ENCODE measurements at regions not wholly inside any gene's neighbourhood (a gene's known extent, or its start where the extent isn't known, plus 50 kb on each side); places are given as distances from the start of the nearest gene placed in this dataset.
"Not testable (repeated sequence)": the region's sequence is repeated elsewhere in the genome, so short reads cannot be mapped to it uniquely, and the experiment has no call there.

DNA sequence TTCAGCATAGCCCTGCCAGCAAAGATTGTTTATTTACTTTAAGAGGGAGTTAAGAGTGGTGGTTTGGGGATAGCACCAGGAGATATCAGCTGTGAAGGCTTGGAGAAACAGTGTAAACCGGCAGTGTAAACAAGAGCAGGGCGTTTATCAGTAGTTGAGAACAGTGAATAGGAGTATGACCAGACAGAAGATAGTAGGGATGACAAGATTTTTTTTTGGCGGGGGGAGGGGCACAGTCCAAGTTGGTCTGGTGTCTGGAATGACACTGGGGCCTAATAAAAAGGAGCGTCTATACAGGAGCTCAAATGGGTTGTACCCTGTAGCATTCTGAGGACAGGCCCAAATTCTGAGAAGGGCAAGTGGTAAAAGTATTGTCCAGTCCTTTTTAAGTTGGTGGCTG is 433.4 kb upstream of the NDST3 start:
- H3K36me3 Mint-ChIP-seq; H3K27me3 ChIP-seq (ENCODE audit: control insufficient read depth, insufficient read depth, low read length); DNase-seq; H3K27ac ChIP-seq (ENCODE audit: insufficient read depth, low read length, poor library complexity, severe bottlenecking); H3K9me3 ChIP-seq (ENCODE audit: control insufficient read depth in 2 of 2, low read length in 2 of 2); H3K4me1 Mint-ChIP-seq; ATAC-seq (ENCODE audit: low read depth in 2 of 2); H3K27me3 Mint-ChIP-seq; H3K9me3 Mint-ChIP-seq; H3K36me3 ChIP-seq (ENCODE audit: control insufficient read depth, insufficient read depth, low read length); H3K4me3 ChIP-seq (ENCODE audit: low read depth, low read length); H3K27ac Mint-ChIP-seq; H3K4me1 ChIP-seq (ENCODE audit: control insufficient read depth, insufficient read depth, low read length, poor library complexity, severe bottlenecking); H3K4me3 Mint-ChIP-seq: not testable (repeated sequence)

DNA sequence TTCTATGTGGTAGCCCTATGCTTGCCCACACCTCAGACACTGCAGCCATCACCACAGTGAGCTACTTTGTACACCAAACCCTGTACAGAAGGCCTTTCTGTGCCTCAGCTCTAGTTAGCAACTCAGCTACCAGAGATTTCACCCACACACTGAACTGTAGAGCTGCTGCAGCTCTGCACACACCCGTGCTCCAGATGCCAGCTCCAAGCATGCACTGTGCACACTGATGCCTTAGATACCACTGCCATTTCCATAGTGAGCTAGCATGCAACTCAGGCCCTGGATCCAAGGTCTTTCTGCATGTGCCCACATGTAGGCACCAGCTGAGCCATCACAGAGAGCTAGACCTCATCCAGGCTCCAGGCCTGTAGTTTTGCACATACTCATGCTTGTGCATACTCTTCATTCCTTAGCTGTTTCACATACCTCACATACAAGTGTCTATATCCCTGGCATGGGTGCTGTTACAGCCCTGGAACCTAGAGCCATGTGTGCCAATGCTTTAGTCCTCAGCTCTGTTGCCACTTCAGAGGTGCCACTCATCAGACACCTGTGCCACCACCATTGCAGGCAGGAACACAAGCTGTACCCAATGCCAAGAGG is 423.5 kb upstream of the NDST3 start:
- Histone ChIP-seq H3K27ac (ENCODE audit: insufficient read depth, low read length, poor library complexity, severe bottlenecking) (no peak overlapping the region), H3K9me3 (ENCODE audit: control insufficient read depth in 2 of 2, low read length in 2 of 2) (peaks cover 0 to 9% of the 10 kb centered on the region in 2 experiments), H3K36me3 (ENCODE audit: control insufficient read depth, insufficient read depth, low read length) (no peaks in the 10 kb centered on the region), H3K4me3 (ENCODE audit: low read depth, low read length) (no peak overlapping the region), H3K27me3 (ENCODE audit: control insufficient read depth, insufficient read depth, low read length) (no peaks in the 10 kb centered on the region), H3K4me1 (ENCODE audit: control insufficient read depth, insufficient read depth, low read length, poor library complexity, severe bottlenecking) (no peaks in the 10 kb centered on the region)
- peaks cover 0 to 25% (median 10%) of the 10 kb centered on the region in 7 donors for H3K9me3 Mint-ChIP-seq
- H3K27me3 Mint-ChIP-seq, result no peaks in the 10 kb centered on the region
- ATAC-seq (ENCODE audit: low read depth in 2 of 2), result no peak
- H3K36me3 Mint-ChIP-seq, result no peaks in the 10 kb centered on the region
- no peak overlapping the region for H3K27ac Mint-ChIP-seq
- H3K4me1 Mint-ChIP-seq, result no peaks in the 10 kb centered on the region
- no peak for DNase-seq
- no peak overlapping the region for H3K4me3 Mint-ChIP-seq

DNA sequence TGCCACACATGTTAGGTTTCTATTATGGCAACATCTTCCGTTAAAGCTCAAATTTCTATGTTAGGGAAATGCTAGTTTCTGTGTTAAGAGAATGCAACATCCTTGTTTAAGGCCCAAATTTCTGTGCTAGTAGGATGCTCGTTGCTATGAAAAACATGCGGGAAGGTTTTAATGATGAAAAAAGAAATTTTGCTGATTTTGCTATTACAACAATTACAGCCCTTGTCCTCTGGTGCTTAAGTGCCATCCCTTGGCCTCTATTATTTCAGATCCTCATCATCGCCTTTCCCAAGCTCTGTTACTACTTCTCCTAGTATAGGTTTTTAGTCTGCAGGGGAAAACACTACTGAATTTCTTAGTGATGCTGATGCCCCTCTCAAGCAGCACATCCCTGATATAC is 412.6 kb upstream of the NDST3 start:
- no peak for DNase-seq
- no peak overlapping the region for H3K27ac ChIP-seq (ENCODE audit: insufficient read depth, low read length, poor library complexity, severe bottlenecking)
- no peak for ATAC-seq (ENCODE audit: low read depth in 2 of 2)
- no peaks in the 10 kb centered on the region for H3K4me1 ChIP-seq (ENCODE audit: control insufficient read depth, insufficient read depth, low read length, poor library complexity, severe bottlenecking)
- H3K4me3 Mint-ChIP-seq, result no peak overlapping the region
- H3K4me1 Mint-ChIP-seq, result peaks cover 0 to under 1% (median 0%) of the 10 kb centered on the region in 4 donors
- no peaks in the 10 kb centered on the region for H3K36me3 ChIP-seq (ENCODE audit: control insufficient read depth, insufficient read depth, low read length)
- H3K4me3 ChIP-seq (ENCODE audit: low read depth, low read length), result no peak overlapping the region
- peaks cover 0 to 7% of the 10 kb centered on the region in 2 experiments for H3K9me3 ChIP-seq (ENCODE audit: control insufficient read depth in 2 of 2, low read length in 2 of 2)
- H3K27me3 ChIP-seq (ENCODE audit: control insufficient read depth, insufficient read depth, low read length), result no peaks in the 10 kb centered on the region
- peaks cover 1 to 9% (median 3%) of the 10 kb centered on the region in 7 donors for H3K9me3 Mint-ChIP-seq
- H3K27ac Mint-ChIP-seq, result no peak overlapping the region
- H3K27me3 Mint-ChIP-seq, result no peaks in the 10 kb centered on the region
- H3K36me3 Mint-ChIP-seq, result no peaks in the 10 kb centered on the region

DNA sequence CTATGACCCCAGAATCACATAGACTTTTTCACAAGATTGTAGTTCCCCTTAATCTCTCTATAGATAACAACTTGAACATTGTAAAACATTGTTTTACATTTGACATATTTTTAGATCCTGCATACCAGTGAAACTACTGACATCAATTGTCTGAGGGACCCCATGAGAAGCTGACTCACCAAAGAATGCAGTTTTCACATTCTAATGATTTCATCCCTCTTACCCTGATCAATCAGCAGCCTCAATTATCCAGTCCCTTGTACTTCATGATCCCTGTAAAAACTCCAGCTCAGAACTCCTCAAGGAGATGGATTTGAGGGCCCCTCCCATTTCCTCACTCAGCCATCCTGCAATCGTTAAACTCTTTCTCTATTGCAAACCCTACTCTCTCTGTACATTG is 411.0 kb upstream of the NDST3 start:
- DNase-seq (no peak), ATAC-seq (ENCODE audit: low read depth in 2 of 2) (no peak)
- H3K4me3 Mint-ChIP-seq, result no peak overlapping the region
- no peaks in the 10 kb centered on the region for H3K27me3 Mint-ChIP-seq
- Histone ChIP-seq H3K36me3 (ENCODE audit: control insufficient read depth, insufficient read depth, low read length) (no peaks in the 10 kb centered on the region), H3K9me3 (ENCODE audit: control insufficient read depth in 2 of 2, low read length in 2 of 2) (peaks cover 0 to 7% of the 10 kb centered on the region in 2 experiments), H3K4me1 (ENCODE audit: control insufficient read depth, insufficient read depth, low read length, poor library complexity, severe bottlenecking) (no peaks in the 10 kb centered on the region), H3K27me3 (ENCODE audit: control insufficient read depth, insufficient read depth, low read length) (no peaks in the 10 kb centered on the region), H3K4me3 (ENCODE audit: low read depth, low read length) (no peak overlapping the region), H3K27ac (ENCODE audit: insufficient read depth, low read length, poor library complexity, severe bottlenecking) (no peak overlapping the region)
- no peak overlapping the region for H3K27ac Mint-ChIP-seq
- peaks cover 1 to 9% (median 4%) of the 10 kb centered on the region in 7 donors for H3K9me3 Mint-ChIP-seq
- peaks cover 0 to 4% (median 0%) of the 10 kb centered on the region in 4 donors for H3K4me1 Mint-ChIP-seq
- no peaks in the 10 kb centered on the region for H3K36me3 Mint-ChIP-seq

DNA sequence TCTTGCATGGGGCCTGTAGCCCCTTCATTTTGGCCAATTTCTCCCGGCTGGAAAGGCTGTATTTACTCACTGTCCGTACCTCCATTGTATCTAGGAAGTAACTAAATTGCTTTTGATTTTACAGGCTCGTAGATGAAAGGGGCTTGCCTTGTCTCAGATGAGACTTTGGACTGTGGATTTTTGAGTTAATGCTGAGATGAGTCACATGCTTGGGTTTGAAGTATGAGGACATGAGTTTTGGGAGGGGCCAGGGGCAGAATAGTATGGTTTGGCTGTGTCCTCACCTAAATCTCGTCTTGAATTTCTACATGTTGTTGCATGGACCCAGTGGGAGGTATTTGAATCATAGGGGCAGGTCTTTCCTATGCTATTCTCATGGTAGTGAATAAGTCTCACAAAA is 407.6 kb upstream of the NDST3 start:
- no peak for DNase-seq
- no peak for ATAC-seq (ENCODE audit: low read depth in 2 of 2)

DNA sequence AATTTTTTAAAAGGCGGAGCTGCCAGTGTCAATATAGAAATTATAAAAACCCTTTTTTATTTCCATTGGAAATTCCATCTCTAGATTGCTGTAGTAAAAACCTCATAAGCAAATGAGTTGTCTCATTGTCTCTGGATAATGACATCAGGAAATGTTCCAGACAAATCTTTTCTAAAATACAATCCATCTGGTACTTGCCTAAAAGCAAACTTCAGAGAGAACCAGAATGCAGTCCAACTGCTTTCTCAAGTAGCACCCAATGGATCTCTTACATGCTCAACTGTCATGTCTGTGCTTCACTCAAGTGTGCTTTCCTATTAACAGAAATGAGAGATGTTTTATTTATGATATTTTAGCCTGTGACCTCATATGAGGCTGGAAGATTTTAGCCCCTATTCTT is 399.6 kb upstream of the NDST3 start:
- no peaks in the 10 kb centered on the region for H3K36me3 ChIP-seq (ENCODE audit: control insufficient read depth, insufficient read depth, low read length)
- H3K4me1 ChIP-seq (ENCODE audit: control insufficient read depth, insufficient read depth, low read length, poor library complexity, severe bottlenecking), result no peaks in the 10 kb centered on the region
- ATAC-seq (ENCODE audit: low read depth in 2 of 2) (no peak), DNase-seq (no peak)
- Mint-ChIP-seq H3K4me3 (no peak overlapping the region), H3K9me3 (peaks cover 0 to 14% (median 1%) of the 10 kb centered on the region in 7 donors), H3K4me1 (no peaks in the 10 kb centered on the region), H3K27ac (no peak overlapping the region), H3K36me3 (no peaks in the 10 kb centered on the region), H3K27me3 (no peaks in the 10 kb centered on the region)
- H3K9me3 ChIP-seq (ENCODE audit: control insufficient read depth in 2 of 2, low read length in 2 of 2), result no peaks in the 10 kb centered on the region
- H3K27me3 ChIP-seq (ENCODE audit: control insufficient read depth, insufficient read depth, low read length), result no peaks in the 10 kb centered on the region
- H3K27ac ChIP-seq (ENCODE audit: insufficient read depth, low read length, poor library complexity, severe bottlenecking), result no peak overlapping the region
- H3K4me3 ChIP-seq (ENCODE audit: low read depth, low read length), result no peak overlapping the region

More for the DNA sequence above, 407.6 kb upstream of the NDST3 start:
- H3K4me3 Mint-ChIP-seq, result no peak overlapping the region
- no peaks in the 10 kb centered on the region for H3K27me3 Mint-ChIP-seq
- no peak overlapping the region for H3K27ac Mint-ChIP-seq
- Histone ChIP-seq H3K9me3 (ENCODE audit: control insufficient read depth in 2 of 2, low read length in 2 of 2) (peaks cover 0 to 7% of the 10 kb centered on the region in 2 experiments), H3K4me3 (ENCODE audit: low read depth, low read length) (no peak overlapping the region), H3K27me3 (ENCODE audit: control insufficient read depth, insufficient read depth, low read length) (no peaks in the 10 kb centered on the region), H3K4me1 (ENCODE audit: control insufficient read depth, insufficient read depth, low read length, poor library complexity, severe bottlenecking) (no peaks in the 10 kb centered on the region), H3K27ac (ENCODE audit: insufficient read depth, low read length, poor library complexity, severe bottlenecking) (no peak overlapping the region), H3K36me3 (ENCODE audit: control insufficient read depth, insufficient read depth, low read length) (no peaks in the 10 kb centered on the region)
- H3K4me1 Mint-ChIP-seq, result peaks cover 0 to 4% (median 0%) of the 10 kb centered on the region in 4 donors
- H3K36me3 Mint-ChIP-seq, result no peaks in the 10 kb centered on the region
- H3K9me3 Mint-ChIP-seq, result peaks cover 0 to 16% (median 2%) of the 10 kb centered on the region in 7 donors

DNA sequence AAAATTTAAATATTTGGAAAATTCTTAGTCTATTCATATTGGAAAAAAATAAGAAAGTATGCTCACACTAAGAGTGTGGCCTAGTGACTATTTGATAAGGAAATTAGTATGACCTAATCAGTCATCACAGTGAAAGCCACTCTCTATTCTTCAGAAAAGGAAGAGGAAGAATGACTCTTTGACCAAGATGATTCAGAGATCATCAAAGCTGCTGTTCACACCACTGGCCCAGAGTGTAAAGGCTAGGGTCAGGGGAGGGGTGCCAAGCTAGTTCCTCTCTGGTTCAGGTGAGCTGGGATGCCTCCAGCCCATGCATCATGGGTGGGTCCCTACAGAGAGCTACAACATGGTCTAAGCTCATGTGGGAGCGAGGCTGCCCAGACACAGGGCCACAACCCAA is 396.9 kb upstream of the NDST3 start:
- Histone ChIP-seq H3K27ac (ENCODE audit: insufficient read depth, low read length, poor library complexity, severe bottlenecking) (no peak overlapping the region), H3K9me3 (ENCODE audit: control insufficient read depth in 2 of 2, low read length in 2 of 2) (peaks cover 2 to 3% of the 10 kb centered on the region in 2 experiments), H3K4me3 (ENCODE audit: low read depth, low read length) (no peak overlapping the region), H3K36me3 (ENCODE audit: control insufficient read depth, insufficient read depth, low read length) (no peaks in the 10 kb centered on the region), H3K27me3 (ENCODE audit: control insufficient read depth, insufficient read depth, low read length) (no peaks in the 10 kb centered on the region), H3K4me1 (ENCODE audit: control insufficient read depth, insufficient read depth, low read length, poor library complexity, severe bottlenecking) (no peaks in the 10 kb centered on the region)
- Mint-ChIP-seq H3K9me3 (peaks cover 0 to 8% (median 3%) of the 10 kb centered on the region in 7 donors), H3K4me1 (no peaks in the 10 kb centered on the region), H3K27ac (no peak overlapping the region), H3K27me3 (no peaks in the 10 kb centered on the region), H3K36me3 (no peaks in the 10 kb centered on the region), H3K4me3 (no peak overlapping the region)
- ATAC-seq (ENCODE audit: low read depth in 2 of 2) (no peak), DNase-seq (no peak)

DNA sequence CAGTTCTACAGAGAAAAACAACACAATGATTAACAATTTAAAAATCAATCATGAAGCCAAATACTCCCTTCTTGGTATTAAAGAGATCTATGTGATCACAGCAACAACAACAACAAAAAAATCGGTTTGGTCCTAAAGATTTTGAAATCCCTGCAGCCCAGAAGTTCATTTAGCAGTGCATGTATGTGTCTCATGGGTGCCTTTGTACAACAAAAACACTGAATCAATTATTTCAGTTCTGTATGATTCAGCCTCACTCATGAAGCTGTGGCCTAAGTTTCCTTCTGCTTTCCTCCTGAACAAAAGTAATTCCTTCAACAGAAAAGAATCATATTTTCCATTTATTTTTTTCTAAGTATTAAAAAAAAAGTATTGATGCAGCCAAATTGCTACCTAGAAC is 393.4 kb upstream of the NDST3 start:
- Mint-ChIP-seq H3K4me3 (no peak overlapping the region), H3K36me3 (no peaks in the 10 kb centered on the region), H3K27ac (no peak overlapping the region), H3K27me3 (no peaks in the 10 kb centered on the region), H3K4me1 (no peaks in the 10 kb centered on the region), H3K9me3 (peaks cover 1 to 11% (median 4%) of the 10 kb centered on the region in 7 donors)
- DNase-seq, result no peak
- no peak overlapping the region for H3K27ac ChIP-seq (ENCODE audit: insufficient read depth, low read length, poor library complexity, severe bottlenecking)
- H3K36me3 ChIP-seq (ENCODE audit: control insufficient read depth, insufficient read depth, low read length), result no peaks in the 10 kb centered on the region
- no peak for ATAC-seq (ENCODE audit: low read depth in 2 of 2)
- no peak overlapping the region for H3K4me3 ChIP-seq (ENCODE audit: low read depth, low read length)
- no peaks in the 10 kb centered on the region for H3K27me3 ChIP-seq (ENCODE audit: control insufficient read depth, insufficient read depth, low read length)
- peaks cover 2 to 3% of the 10 kb centered on the region in 2 experiments for H3K9me3 ChIP-seq (ENCODE audit: control insufficient read depth in 2 of 2, low read length in 2 of 2)
- no peaks in the 10 kb centered on the region for H3K4me1 ChIP-seq (ENCODE audit: control insufficient read depth, insufficient read depth, low read length, poor library complexity, severe bottlenecking)

Data from CD4-positive, CD25-positive, alpha-beta regulatory T cell (primary cell).